Stimulated activated CD4-positive, alpha-beta T cell treated with anti-CD3 and anti-CD28 coated beads, Interleukin-12 subunit alpha, Interleukin-12 subunit beta, amount 100 ng/mL, for 48 hours (primary cell): ENCODE measurements at regions not wholly inside any gene's neighbourhood (a gene's known extent, or its start where the extent isn't known, plus 50 kb on each side); places are given as distances from the start of the nearest gene placed in this dataset.

Source experiments
- DNase-seq, 3 donors: peaks; one replicate each; pipeline ENCODE4 v3.0.0-alpha.2; 2020; ENCODE audit warnings: low read depth in 2 of 3, low spot score in 1 of 3

DNA sequence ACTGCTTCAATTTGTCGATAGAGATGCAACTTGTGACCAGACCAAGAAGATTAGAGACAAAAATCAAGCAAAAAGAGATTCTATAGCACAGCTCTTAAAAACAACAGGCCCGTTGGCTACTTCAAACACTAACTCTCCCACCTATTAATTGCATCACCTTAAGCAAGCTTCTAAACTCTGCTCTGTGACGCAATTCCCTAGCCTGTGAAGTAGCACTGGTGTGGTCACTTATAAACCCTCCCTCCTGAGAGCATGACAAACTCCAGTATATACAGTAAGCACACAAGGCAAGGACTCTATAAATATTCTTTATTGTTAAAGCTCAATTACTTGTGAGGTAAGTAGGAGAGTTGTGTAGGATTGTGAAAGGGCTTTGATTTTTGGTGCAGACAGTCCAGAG is 72.3 kb downstream of the CMPK2 start:
- DNase-seq: no peak

DNA sequence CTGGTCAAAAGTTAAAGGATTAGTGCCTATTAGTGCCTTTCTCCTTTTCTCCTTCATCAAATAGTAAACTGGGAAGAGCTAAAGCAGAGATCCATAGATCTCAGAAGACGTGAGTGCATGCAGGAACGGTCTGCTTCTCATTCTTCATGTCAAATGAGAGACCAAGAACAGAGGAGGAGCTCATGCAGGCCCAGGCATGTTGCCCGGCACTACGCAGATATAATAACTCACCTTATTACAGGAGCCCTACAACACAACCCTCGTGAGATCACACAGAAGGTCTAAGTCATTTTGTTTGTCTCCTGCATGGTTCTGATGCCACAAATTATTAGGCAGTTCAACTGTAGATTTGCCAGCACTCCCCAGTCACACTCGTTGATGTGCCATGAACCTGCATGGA is 71.8 kb downstream of the CMPK2 start:
- DNase-seq: no peak

DNA sequence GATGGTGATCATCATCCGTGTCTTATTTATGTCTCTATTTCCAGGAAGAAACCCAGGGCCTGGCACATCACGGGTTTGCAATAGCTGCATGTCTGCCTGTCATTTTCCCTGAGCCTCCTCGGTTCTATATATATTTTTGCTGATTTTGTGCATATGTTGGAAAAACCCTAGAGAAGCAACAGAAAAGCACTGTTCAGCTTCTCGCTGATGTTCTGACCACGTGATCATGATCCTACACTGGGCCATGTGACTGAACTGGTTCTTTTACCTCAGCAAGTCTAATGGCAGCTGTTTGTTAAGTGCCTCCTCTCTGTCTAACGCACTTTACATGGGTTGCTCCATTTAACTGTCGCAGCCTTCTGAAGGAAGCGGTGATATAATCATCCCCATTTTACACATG is 71.3 kb downstream of the CMPK2 start:
- no peak for DNase-seq
